ENCODE measurements at regions not wholly inside any gene's neighbourhood (a gene's known extent, or its start where the extent isn't known, plus 50 kb on each side); places are given as distances from the start of the nearest gene placed in this dataset.

GRCh38 chr2:209191139-209191538 is 232.7 kb upstream of the MAP2 start:
- intact Hi-C loops (cut with micrococcal nuclease; ENCODE audit: unreplicated experiment): no loop called here
- H2AFZ ChIP-seq: no peak overlapping the region
- POLR2A ChIA-PET (ENCODE audit: unreplicated experiment): no interaction called here

DNA sequence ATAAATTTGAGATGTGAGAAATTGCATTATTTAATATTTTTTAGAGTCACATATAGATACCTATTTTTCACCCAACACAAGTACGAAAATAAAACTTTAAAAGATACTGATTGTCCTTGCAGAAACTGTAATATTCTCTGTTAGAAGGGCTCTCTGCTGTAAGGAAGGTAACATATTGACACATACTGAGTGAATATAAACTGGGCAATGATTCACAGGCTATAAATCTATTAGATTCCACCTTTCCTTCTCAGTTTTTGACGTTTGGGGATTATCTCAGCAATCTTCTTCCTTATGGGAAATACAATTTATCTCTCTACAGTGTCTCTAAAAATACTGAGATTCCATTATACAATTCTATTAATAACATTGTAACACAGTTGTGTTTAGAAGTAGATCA is 229.1 kb upstream of the MAP2 start:
- H3K4me3 ChIP-seq: no peak overlapping the region
- no peak overlapping the region for H3K4me2 ChIP-seq
- H3K27ac ChIP-seq: no peak overlapping the region
- intact Hi-C loops (cut with micrococcal nuclease; ENCODE audit: unreplicated experiment): no loop called here
- ChIA-PET CTCF (no interaction called here), POLR2A (ENCODE audit: unreplicated experiment) (no interaction called here)
- no peak for DNase-seq
- no peaks in the 10 kb centered on the region for H3K36me3 ChIP-seq (ENCODE audit: low read depth)
- H3K4me1 ChIP-seq (replicated peaks; ENCODE audit: insufficient read depth): no peaks in the 10 kb centered on the region
- no TSS peak for BruUV-seq (replicated peaks)
- no peaks in the 10 kb centered on the region for H3K79me2 ChIP-seq (ENCODE audit: low read depth)
- H3K9me3 ChIP-seq (ENCODE audit: insufficient read depth, low read depth): no peaks in the 10 kb centered on the region
- no peak overlapping the region for H2AFZ ChIP-seq
- TF ChIP-seq EZH2 (IDR thresholded peaks at IDR 0.05; ENCODE audit: low read depth): no peak
- TF ChIP-seq, protein P1, sequence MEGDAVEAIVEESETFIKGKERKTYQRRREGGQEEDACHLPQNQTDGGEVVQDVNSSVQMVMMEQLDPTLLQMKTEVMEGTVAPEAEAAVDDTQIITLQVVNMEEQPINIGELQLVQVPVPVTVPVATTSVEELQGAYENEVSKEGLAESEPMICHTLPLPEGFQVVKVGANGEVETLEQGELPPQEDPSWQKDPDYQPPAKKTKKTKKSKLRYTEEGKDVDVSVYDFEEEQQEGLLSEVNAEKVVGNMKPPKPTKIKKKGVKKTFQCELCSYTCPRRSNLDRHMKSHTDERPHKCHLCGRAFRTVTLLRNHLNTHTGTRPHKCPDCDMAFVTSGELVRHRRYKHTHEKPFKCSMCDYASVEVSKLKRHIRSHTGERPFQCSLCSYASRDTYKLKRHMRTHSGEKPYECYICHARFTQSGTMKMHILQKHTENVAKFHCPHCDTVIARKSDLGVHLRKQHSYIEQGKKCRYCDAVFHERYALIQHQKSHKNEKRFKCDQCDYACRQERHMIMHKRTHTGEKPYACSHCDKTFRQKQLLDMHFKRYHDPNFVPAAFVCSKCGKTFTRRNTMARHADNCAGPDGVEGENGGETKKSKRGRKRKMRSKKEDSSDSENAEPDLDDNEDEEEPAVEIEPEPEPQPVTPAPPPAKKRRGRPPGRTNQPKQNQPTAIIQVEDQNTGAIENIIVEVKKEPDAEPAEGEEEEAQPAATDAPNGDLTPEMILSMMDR (conservative IDR thresholded peaks at IDR 0.05): no peak
- no peaks in the 10 kb centered on the region for H3F3A ChIP-seq (ENCODE audit: insufficient read depth, low read depth)
- no peaks in the 10 kb centered on the region for H4K20me1 ChIP-seq (ENCODE audit: insufficient read depth)
- H3K27me3 ChIP-seq (ENCODE audit: insufficient read depth, low read depth): no peaks in the 10 kb centered on the region
- no peaks in the 10 kb centered on the region for H3K9me2 ChIP-seq (ENCODE audit: insufficient read depth)

More at GRCh38 chr2:209191139-209191538, 232.7 kb upstream of the MAP2 start:
- CTCF ChIA-PET: no interaction called here
- no peaks in the 10 kb centered on the region; the same call in 1 of the 2 replicates for H3K9me2 ChIP-seq (ENCODE audit: insufficient read depth)
- no TSS peak for BruUV-seq (replicated peaks)
- TF ChIP-seq EZH2 (IDR thresholded peaks at IDR 0.05; ENCODE audit: low read depth): no peak
- TF ChIP-seq, protein P1 (conservative IDR thresholded peaks at IDR 0.05): no peak
- no peaks in the 10 kb centered on the region for H3K79me2 ChIP-seq (ENCODE audit: low read depth)
- no peak overlapping the region for H3K4me3 ChIP-seq
- no peaks in the 10 kb centered on the region for H3K9me3 ChIP-seq (ENCODE audit: insufficient read depth, low read depth)
- no peak overlapping the region for H3K4me2 ChIP-seq
- no peaks in the 10 kb centered on the region for H3K27me3 ChIP-seq (ENCODE audit: insufficient read depth, low read depth)
- H3K36me3 ChIP-seq (ENCODE audit: low read depth): no peaks in the 10 kb centered on the region
- DNase-seq: no peak
- H3K4me1 ChIP-seq (replicated peaks; ENCODE audit: insufficient read depth): no peaks in the 10 kb centered on the region
- no peak overlapping the region for H3K27ac ChIP-seq
- H4K20me1 ChIP-seq (ENCODE audit: insufficient read depth): no peaks in the 10 kb centered on the region
- no peaks in the 10 kb centered on the region for H3F3A ChIP-seq (ENCODE audit: insufficient read depth, low read depth)

DNA sequence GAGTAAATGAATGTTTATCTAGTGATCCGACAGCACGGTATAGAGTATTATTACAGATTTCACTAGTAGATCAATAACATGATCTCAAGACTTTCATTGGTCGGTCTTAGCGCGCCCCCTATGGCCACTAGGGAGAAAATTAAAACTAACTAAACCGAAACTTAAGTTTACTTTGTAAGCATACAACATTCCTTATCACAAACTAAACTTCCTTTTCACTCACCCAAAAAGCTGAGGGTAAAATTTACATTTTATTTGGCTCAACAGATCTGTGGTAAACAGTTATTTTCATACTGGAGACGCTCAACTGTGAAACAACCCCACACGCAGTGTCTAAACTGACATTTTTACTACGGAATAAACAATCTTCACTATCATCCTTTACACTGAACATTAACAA is 215.6 kb upstream of the MAP2 start:
- intact Hi-C loops (cut with micrococcal nuclease; ENCODE audit: unreplicated experiment): loop anchor here (1.0 to 5.0 kb wide), 3 partner anchors 388 to 813 kb away; no protein-coding TSS in a partner anchor

More for the DNA sequence above, 215.6 kb upstream of the MAP2 start:
- Histone ChIP-seq H4K20me1 (ENCODE audit: insufficient read depth) (no peaks in the 10 kb centered on the region), H3K27me3 (ENCODE audit: insufficient read depth, low read depth) (no peaks in the 10 kb centered on the region), H3F3A (ENCODE audit: insufficient read depth, low read depth) (no peaks in the 10 kb centered on the region), H3K4me1 (replicated peaks; ENCODE audit: insufficient read depth) (no peaks in the 10 kb centered on the region), H2AFZ (no peak overlapping the region), H3K36me3 (ENCODE audit: low read depth) (no peaks in the 10 kb centered on the region), H3K9me2 (ENCODE audit: insufficient read depth) (no peaks in the 10 kb centered on the region), H3K4me3 (peak overlapping the region; percentile 31; the same call in 1 of the 2 replicates), H3K79me2 (ENCODE audit: low read depth) (no peaks in the 10 kb centered on the region), H3K4me2 (peak overlapping the region; percentile 64; the same call in 1 of the 2 replicates), H3K27ac (no peak overlapping the region), H3K9me3 (ENCODE audit: insufficient read depth, low read depth) (no peaks in the 10 kb centered on the region)
- TF ChIP-seq, protein P1 (conservative IDR thresholded peaks at IDR 0.05): peak; percentile 76
- no peak for TF ChIP-seq EZH2 (IDR thresholded peaks at IDR 0.05; ENCODE audit: low read depth)
- DNase-seq: peak in 1 of 2 experiments; percentile 12
- CTCF ChIA-PET: no interaction called here
- no TSS peak for BruUV-seq (replicated peaks)
- POLR2A ChIA-PET (ENCODE audit: unreplicated experiment): no interaction called here
